Brain pericyte (primary cell): ENCODE measurements at regions not wholly inside any gene's neighbourhood (a gene's known extent, or its start where the extent isn't known, plus 50 kb on each side); places are given as distances from the start of the nearest gene placed in this dataset.
A peak's percentile ranks its signal among the peaks of the same experiment; 100 is the strongest.

Source experiments
- DNase-seq: peaks from one replicate; pipeline ENCODE4 v3.0.0-alpha.2; 2012; ENCODE audit warnings: low read depth, low spot score

DNA sequence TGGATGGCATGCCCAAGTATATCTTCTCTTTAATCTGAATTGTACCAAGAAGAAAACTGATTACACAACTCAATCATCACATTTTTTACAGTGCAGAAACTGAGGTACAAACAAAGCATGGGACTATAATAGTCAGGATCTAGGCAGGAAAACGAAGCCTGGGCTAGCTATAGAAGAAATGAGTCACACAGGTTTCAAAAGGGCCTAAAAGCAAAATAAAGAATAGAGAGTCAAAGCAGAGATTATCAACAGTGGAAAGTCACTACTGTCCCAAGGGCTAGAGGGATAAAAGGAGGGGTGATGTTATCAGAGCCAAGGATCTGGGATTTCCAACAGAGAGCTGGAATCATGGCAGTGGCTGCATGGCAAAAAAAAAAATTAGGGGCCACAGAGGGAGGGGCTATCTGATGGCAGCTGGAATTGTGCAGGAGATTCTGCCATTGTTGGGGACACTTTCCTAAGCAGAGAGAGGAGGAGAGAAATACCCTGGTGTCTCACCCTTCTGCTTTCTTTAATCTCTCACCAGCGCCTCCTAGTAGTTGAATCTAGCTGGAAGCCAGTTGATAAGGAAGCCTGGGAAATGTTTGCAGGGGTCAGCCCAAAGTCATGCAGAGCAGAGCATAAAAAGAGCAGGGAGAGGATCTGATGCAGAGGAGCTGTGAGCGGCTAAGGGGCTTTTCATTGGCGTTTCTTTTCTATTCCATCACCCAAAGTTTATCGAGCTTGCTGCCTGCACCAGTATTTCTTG is 343.2 kb downstream of the ACTL7B start:
- DNase-seq, result no peak

DNA sequence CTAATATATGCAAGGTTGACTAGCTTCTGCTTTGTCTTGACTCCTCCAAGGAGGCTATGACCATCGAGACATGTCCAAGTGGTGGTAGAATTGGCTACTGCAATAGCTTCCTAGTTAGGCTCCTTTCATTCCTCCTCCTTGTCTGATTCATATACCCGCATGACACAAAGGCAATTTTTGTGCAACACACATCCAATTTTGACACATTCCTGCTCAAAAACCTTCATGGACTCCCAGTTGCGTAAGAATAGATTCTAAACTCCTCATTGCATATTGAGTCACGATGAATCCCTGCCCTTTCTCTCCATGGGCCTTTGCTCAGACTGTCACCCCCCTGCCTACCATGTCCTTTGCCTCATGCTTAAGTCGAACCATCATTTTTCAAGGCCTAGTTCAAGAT is 344.5 kb downstream of the ACTL7B start:
- no peak for DNase-seq

DNA sequence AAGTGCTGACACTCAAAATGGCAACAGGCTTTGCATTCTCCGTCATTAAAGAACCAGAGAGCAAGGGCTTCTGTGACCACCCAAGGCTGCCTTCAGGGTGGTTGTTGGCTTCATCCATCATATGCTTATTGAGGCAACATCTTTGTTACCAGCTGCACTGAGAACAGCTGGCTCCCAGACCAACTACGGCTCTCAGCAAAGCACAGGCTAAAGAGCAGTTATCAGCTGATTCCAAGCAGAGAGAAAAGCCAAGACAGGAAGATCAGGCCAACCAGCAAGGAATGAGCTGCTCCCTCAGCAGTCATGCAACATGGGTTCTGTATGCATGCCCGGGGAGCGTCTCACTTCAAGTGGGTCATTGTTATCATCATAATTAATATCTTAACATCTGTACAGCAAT is 358.9 kb downstream of the ACTL7B start:
- no peak for DNase-seq

DNA sequence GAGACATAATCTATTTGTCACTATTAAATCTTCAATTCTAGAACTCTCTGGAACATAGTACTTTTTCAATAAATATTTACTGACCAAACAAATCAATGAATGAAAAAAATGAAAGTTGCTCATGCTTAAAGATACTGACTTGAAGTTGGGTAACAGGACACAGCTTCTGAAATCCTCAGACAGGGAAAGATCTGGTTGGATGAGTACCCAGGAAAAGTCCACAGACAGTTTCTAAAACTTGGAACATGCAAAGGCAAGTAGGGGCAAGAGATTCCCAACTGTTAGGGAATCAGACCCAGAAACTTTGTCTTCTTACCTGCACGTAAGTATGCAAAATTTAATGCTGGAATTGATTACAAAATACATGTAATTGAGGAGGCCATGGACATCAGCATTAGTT is 366.2 kb downstream of the ACTL7B start:
- DNase-seq, result no peak

DNA sequence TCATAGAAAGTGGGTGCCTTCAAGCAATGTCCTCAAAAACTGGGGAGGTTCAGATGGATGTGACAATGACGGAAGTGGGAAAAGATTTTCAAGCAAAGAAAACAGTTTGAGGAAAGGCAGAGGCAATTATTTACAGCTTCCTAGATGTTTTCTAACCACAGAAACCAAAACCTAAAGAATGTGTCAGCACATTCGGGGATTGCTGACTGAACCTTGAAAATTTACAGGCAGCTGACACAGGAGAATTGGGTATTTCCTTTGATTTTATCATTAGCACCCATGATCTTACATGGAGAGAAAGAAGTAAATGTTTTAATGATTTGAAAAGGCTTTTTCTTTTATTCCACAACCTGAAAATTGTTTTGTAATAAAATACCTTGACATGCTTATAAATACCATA is 369.0 kb downstream of the ACTL7B start:
- DNase-seq, result no peak

DNA sequence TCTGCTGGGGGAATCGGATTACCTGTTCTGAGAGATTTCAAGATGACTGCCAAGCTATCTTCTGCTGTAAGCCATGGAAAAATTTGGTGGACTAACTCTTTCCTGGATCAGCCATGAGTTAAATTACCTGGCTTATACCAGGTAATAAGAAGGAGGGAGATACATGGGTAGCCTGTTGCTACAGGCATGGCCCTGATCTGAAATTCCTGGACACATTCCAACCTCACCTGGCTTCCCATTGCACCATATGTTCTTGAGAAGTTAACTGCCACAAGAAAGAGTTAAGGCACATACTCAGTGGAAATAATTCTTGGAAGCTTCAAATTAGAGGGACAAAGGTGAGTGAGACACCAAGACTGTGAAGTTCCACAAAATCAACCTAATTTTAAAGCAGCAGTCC is 371.3 kb downstream of the ACTL7B start:
- DNase-seq, result no peak

DNA sequence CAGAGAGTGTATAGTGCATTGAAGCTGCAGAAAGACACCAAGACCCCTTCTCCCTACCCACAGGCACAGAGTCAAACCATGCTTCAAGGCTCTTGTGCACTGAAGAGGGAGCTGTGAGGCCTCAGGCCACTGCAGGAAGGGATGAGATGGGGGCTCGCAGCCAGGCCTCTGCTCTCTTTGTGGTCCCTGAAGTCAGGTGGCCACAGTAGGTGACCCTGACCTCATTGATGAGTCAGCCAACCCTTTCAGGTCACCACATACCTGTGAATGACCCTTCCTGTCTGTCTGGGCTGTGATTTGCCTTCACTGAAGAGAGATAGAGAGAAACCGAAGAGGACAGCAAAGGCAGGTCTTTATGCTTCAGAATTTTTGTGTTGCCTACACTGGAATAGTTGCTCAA is 372.1 kb downstream of the ACTL7B start:
- no peak for DNase-seq

DNA sequence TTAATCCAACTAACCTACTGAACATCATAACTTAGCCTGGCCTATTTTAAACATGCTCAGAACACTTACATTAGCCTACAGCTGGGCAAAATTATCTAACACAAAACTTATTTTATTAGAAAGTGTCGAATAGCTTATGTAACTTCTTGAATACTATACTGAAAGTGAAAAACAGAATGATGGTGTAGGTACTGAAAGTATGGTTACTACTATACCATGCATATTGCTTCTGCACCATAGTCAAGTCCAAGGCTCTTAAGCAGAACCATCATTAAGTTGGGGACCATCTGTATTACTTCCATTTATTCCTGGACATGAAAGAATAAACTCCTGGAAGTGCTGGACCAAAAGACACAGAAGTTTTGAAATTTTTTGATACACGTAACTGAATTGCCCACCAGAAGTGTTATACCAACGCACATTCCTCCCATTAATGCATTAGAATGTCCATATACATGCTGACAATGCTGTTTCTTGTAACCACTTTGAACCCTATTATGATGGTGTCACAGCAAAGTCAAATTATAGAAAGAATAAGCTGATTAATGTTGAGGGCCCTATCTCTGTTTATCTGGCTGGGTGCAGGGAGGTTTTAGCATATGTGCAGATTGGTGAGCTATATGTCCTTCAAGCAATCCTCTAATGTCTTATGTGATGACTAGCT is 375.7 kb downstream of the ACTL7B start:
- no peak for DNase-seq

DNA sequence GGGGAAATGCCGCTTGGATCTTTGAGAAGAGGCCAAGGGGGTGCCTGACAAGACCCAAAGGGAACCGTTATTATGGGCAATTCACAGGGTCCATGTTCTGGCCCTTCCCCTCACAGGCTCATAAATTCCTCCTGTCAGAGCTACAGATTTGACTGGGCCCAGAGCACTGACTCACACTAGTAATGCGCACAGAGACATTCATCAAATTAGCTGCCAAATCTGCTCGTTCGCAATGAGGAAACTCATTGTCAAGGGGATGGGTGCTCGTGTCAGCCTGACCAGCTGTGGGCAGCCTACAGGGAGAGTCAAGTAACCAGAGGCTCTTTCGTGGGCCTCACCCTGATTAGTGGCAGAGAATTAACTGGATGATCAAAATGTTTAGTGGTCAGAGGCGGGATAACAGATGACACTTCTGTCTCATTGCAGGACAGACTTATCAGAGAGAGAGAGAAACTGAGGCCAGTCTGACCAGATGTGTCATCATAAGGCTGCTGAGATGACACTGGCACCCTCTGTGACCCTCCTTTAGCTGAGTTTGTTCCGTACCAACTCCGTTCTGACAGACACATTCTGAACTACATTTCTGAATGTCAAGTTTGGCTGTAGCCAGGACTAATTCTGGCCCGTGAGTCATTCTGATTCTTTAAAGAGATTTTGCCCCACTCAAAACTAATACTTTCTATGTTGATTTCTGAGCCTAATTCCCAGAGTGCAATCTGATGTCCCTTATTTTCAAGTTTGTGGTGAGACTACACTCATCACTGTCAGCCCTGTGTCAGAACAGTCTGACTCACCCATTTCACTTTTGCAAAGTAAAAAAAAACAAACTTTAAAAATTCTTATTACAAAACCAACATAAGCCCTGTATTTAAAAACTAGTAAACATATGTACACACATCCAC is 377.1 kb downstream of the ACTL7B start:
- DNase-seq, result no peak

DNA sequence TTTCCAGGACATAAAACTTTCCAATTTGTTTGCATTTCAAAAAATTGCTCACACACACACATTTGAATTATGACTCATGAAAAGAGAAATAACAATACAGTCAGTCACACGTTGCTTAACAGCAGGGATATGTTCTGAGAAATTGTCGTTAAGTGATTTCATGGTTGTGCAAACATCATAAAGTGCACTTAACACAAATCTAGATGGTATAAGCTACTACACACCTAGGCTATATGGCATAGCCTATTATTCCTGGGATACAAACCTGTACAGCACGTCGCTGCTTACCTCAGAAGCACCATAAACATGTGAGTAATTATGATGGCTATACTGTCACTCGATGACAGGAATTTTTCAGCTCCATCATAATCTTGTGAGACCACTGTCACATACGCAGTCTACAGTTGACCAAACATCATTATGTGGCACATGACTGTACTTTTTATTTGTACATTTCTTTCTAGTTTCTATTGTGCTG is 378.2 kb downstream of the ACTL7B start:
- DNase-seq, result peak; percentile 60

DNA sequence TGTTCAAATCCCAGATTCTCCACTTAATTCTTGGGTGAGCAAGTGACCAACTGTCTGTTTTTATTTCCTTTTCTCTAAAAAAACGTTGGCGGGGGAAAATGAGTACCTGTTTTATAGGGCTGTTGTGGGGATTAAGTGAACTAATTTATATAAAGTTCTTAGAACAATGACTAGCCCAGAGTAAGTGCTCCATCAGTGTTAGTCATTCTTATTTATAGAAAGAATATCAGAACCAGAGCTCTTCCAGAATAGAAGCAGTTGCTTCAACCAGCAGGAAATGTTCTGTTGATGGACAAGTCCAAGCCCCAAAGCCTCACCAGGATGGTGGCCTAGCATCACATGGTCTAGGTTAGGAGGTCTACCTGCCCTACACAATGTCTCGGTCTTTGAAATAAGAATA is 379.2 kb downstream of the ACTL7B start:
- no peak for DNase-seq

DNA sequence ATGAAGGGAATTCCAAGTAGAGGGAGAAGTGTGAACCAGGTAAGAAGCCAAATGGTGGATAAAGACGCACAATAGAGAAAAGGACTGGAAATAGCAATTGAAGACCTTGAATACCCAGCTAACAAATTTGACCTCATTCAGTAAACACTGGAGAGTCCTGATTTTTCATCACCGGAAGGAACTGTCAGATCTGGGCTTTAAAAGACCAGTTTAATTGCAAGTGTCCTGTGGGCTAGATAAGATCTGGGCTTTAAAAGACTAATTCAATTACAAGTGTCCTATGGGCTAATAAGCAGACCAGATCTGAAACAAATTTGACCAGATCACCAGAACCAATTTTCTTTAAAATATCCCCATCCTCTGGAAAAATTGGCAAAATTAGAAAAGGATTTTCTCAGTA is 380.0 kb downstream of the ACTL7B start:
- no peak for DNase-seq

DNA sequence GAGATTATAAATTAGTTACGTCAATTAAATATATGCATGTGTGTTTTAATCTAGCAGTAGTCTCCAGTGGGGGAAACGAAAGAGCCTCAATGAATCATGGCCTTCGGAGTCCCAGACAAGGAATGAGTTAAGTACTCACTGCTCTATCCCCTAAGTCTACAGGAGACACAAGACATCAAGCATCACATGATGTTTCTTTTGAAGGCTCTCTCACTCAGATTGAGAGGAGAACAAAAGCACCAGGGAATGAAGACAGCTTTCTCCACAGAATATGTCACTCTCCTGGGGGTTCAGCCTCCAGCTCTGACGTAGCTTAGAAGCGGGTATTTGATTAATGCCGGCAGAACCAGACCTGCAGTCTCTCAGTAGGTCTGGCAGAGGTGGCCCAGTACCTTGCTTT is 381.4 kb downstream of the ACTL7B start:
- DNase-seq, result no peak

DNA sequence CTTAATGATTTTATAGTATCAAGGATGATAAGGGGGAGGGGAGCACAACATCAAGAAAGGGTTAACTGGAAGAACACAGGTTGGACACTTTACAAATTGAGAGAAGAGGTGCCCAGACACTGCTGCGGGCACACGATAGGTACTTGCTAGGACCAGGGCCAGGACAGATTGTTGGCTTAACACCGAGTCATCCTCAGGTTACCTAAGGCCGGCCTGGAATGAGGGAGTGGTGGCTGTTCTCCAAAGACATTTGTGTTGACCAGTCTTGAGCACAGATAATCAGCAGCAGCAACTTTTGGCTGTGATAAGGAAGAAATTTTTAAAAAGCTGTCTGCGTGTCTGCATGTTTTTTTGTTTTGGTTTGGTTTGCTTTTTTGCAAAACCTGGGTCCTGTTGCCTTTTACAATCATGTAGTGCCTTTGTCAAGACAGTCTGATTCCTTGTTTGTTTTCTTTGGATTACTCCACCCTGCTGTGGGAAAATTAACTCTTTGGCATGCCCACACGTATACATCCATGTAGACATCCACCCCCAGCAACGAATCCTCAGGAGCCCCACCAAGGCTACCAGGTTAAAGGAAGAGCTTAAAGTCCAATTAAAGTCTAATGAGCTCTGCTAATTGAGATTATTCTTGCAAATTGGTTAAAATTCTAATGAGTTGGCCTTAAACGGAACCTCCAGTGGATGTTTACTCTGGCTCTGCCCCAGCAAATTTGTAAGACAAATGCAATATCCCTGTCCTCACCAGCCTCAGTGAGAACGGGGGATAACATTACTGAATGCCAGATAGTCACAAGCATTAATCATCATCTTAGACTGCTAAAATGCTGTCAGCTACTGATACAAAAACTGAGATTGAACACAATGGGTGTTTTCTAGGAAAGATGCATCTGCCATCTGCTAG is 382.3 kb downstream of the ACTL7B start:
- DNase-seq, result peak; percentile 55

DNA sequence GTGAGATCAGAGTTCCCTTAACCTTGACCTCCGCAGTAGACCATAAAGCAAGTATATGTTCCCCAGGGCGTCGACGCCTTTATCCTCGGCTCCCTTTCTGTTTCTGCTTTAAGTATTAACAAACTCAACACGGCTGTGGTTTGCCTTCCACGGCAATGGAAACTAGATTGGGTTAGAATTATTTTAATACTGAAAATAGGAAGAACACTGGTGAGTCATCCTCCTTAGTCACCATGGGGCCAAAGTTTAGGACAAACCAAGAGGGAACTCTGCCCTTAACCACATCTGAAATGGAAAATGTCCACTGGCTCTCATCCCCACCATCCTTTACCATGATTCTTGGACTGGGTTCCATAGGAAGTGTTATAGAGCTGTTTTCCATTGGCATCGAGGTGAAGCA is 386.1 kb downstream of the ACTL7B start:
- no peak for DNase-seq

DNA sequence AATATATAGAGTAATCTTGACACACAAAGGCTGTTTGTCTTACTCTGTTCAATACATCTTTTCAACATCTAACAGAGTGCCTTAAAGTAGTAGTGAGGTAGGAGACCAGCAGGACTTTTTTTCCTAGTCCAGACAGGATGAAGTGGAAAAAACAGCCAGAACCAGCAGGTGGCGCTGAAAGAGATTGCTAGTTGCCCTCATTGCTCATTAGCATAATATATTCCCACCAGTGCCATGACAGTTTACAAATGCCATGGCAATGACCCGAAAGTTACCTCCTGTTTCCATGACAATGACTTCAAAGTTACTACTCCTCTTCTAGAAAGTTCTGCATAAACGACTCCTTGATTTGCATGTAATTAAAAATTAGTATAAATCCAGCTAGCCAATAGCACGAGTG is 387.4 kb downstream of the ACTL7B start:
- DNase-seq, result no peak

DNA sequence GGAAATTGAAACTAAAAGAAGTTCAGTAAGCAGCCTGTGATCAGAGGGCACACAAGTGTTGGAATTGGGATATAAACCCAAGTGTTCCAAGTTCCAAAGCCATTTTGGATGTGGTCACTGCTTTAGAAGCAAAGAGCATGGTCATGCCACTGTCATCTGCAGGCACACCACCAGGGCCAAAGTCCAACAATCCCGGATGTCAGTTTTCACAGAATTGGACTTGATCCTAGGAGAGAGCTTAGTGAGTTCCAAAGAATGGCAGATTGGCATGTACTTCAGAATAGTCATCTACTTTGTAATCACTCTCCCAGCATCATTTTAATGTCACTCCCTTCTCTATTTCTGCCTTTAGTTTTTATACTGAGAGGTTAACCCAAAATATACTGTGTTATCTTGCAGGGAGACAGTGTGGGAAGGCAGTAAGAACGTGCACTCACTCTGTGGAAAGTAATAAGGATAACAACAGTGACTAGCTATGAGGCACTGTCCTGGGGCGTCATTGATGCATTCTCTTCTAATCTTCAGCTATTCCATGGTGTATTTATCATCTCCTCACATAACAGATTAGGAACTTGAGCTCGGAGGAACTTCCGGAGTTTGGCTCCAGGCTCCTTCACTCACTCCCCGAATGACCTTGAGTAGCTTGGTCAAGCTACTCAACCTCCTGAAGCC is 388.0 kb downstream of the ACTL7B start:
- DNase-seq, result no peak

DNA sequence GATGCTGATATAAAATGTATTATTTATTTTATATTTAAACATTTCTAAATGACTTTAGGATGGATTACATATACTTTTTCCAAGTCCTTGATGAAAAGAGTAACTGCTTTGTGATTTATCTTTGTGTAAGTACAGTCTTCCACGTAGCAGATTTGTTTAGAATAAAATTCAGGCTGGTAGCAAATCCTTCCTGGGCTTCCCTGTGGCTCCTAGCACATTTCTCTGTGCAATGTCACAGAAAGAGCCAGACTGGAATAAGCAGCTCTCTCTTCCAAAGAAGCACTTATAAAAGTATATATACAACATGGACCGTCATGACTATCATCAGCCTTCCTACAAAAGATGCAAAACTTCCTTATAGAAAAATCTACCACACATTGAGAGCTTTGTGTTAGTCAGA is 388.6 kb downstream of the ACTL7B start:
- no peak for DNase-seq

DNA sequence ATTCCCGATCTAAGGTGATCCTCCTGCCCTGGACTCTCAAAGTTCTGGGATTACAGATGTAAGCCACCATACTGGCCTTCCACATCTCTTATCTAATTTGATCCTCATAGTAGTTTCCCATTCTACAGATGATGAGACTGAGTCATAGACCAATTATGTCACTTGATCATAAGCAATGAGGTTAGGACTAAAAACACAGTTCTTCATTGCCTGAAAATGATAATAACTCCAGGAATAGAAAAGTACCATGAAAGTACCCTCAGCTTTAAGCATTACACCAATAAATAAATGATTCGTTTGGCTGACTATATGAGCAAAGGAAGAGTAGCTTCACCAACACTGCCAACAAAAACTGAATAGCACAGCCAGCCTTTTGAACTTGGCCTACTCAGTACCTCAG is 389.5 kb downstream of the ACTL7B start:
- no peak for DNase-seq

DNA sequence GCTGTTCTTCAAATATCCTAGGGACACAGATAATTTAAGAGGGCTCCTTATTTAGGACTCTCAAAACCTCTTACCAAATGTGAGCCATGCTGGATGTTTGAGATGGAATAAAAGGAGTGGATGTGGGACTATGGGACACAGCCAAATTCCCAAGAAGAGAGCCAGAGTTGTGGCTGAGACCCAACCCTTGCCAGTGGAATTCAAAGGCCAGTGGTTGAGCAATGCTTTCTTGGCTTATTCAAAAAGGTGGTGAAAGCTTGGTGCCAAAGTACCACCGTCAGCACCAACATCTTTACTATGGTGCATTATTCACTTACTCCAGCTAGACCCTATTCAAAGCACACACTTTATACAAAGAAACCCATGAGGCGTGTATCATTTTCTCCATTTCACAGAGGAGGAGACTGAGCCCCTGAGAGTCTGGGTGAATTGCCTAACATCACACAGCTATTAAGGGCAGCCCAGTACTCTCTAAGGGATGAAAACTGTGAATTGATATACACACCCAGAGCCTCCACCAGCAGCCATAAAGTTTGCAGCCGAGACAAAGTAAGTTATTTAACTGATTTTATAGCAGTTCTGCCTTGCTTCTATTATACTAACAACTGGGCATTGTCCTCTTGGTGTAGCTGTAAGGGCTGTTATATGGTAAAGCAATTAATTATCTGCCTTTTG is 391.7 kb downstream of the ACTL7B start:
- no peak for DNase-seq
